K562 (cell line): ENCODE measurements at regions not wholly inside any gene's neighbourhood (a gene's known extent, or its start where the extent isn't known, plus 50 kb on each side); places are given as distances from the start of the nearest gene placed in this dataset.

ENCODE experiments used
- ATAC-seq: fragments of 200-7000 bp; cut with Tn5 transposase; 3 replicates; pipeline ENCODE4 v1.9.1; 2020; ENCODE audit warnings: moderate library complexity
- BruUV-seq: library from RNA; stranded (reverse); fragments of 400-500 nt; replicated peaks from 2 replicates; lab custom pipeline; 2021; lab: Mats Ljungman, UMichigan
- CTCF ChIA-PET: fragments of 300-600 bp; formaldehyde crosslinking; extraction: SDS; loops from one replicate; lab custom pipeline; 2021; ENCODE audit warnings: low intra/inter-chr PET ratio; lab: Yijun Ruan, JAX
- POLR2A ChIA-PET: fragments of 300-600, 350-650 bp; sonication (Branson Sonifier 250); formaldehyde crosslinking; extraction: SDS; loops from one replicate; lab custom pipeline; 2021; ENCODE audit warnings: antibody characterized with exemption, inconsistent platforms; lab: Yijun Ruan, JAX
- DNase-seq, 4 experiments: peaks; one replicate each; pipeline versions ENCODE4 v3.0.0 to v3.0.0-alpha.2; 2011 to 2018; ENCODE audit warnings: low spot score in 3 of 4, mixed read lengths in 3 of 4; ENCODE audit errors: extremely low read depth in 1 of 4
- FAIRE-seq: peaks from 2 replicates; lab custom pipeline; 2011; peaks lifted over from hg19 to GRCh38; lab: Jason Lieb, UNC
- H2AFZ ChIP-seq: 2 replicates; pipeline ENCODE4 v1.6.0; 2011; ENCODE audit warnings: low read depth, low read length, control low read depth, inconsistent platforms
- H3K27ac ChIP-seq: fragments of 200-600 bp; 3 replicates; pipeline ENCODE4 v1.8.0; 2011; ENCODE audit warnings: low read depth, mild to moderate bottlenecking, control low read depth, inconsistent platforms, low read length, moderate library complexity, mixed read lengths; ENCODE audit errors: extremely low read depth
- H3K27me3 ChIP-seq, 2 experiments: fragments of 300-600 bp in 1 of 2; 2 replicates in 1 of 2; 3 replicates in 1 of 2; pipeline versions ENCODE4 v1.6.0 to v1.8.0; 2011; ENCODE audit warnings: inconsistent platforms in 2 of 2, low read length in 2 of 2, mild to moderate bottlenecking in 1 of 2, mixed read lengths in 1 of 2, moderate library complexity in 1 of 2; ENCODE audit not compliant: control insufficient read depth in 2 of 2, insufficient read depth in 2 of 2
- H3K36me3 ChIP-seq: fragments of 300-600 bp; 3 replicates; pipeline ENCODE4 v1.8.0; 2011; ENCODE audit warnings: mild to moderate bottlenecking, low read length, inconsistent platforms; ENCODE audit not compliant: control insufficient read depth, insufficient read depth
- H3K4me1 ChIP-seq, 2 experiments: fragments of 200-600 bp in 1 of 2; replicated peaks in 1 of 2; 2 replicates in 1 of 2; 3 replicates in 1 of 2; pipeline versions ENCODE4 v1.5.1 to v1.8.0; 2011; ENCODE audit warnings: inconsistent platforms in 2 of 2, low read length in 2 of 2, mild to moderate bottlenecking in 1 of 2, mixed read lengths in 1 of 2, moderate library complexity in 1 of 2; ENCODE audit not compliant: control insufficient read depth in 2 of 2, insufficient read depth in 2 of 2
- H3K4me2 ChIP-seq: 2 replicates; pipeline ENCODE4 v1.6.1; 2011; ENCODE audit warnings: low read length, control low read depth, inconsistent platforms, mixed read lengths; ENCODE audit not compliant: insufficient read depth
- H3K4me3 ChIP-seq: fragments of 200-600 bp; sonication (generic), shearing (Covaris generic); 2 replicates; pipeline ENCODE4 v1.5.1; 2016; ENCODE audit warnings: control low read depth, inconsistent platforms
- H3K79me2 ChIP-seq: fragments of 200-600 bp; 3 replicates; pipeline ENCODE4 v1.8.0; 2011; ENCODE audit warnings: low read length, inconsistent platforms; ENCODE audit not compliant: control insufficient read depth, insufficient read depth
- H3K9ac ChIP-seq, 2 experiments: 2 replicates each; pipeline versions ENCODE4 v1.6.0 to v1.6.1; 2011; ENCODE audit warnings: low read depth in 2 of 2, low read length in 2 of 2, control low read depth in 1 of 2, inconsistent platforms in 1 of 2, mild to moderate bottlenecking in 1 of 2, mixed read lengths in 1 of 2; ENCODE audit not compliant: insufficient read depth in 1 of 2
- H3K9me1 ChIP-seq: one replicate; pipeline ENCODE4 v1.6.0; 2011; ENCODE audit warnings: inconsistent platforms, mild to moderate bottlenecking, low read length, moderate library complexity; ENCODE audit not compliant: control insufficient read depth, insufficient read depth
- H3K9me3 ChIP-seq: replicated peaks from 2 replicates; pipeline ENCODE4 v1.5.1; 2011; ENCODE audit warnings: low read depth, low read length, inconsistent platforms; ENCODE audit not compliant: control insufficient read depth, insufficient read depth
- H4K20me1 ChIP-seq: replicated peaks from 2 replicates; pipeline ENCODE4 v1.6.1; 2011; ENCODE audit warnings: low read length, inconsistent platforms, mixed read lengths; ENCODE audit not compliant: control insufficient read depth, insufficient read depth
- ARHGAP35 ChIP-seq: fragments of 450-650 bp; IDR thresholded peaks from 2 replicates; pipeline ENCODE4 v1.6.1; 2018; ENCODE audit not compliant: partially characterized antibody
- COPS2 ChIP-seq: fragments of 450-650 bp; conservative IDR thresholded peaks from 2 replicates; pipeline ENCODE4 v1.6.1; 2016; ENCODE audit warnings: mild to moderate bottlenecking, moderate library complexity
- ELF4 ChIP-seq: fragments of 450-650 bp; formaldehyde crosslinking; IDR thresholded peaks from 2 replicates; pipeline ENCODE4 v1.4.0; 2022; ENCODE audit warnings: missing genetic modification characterization
- JUND ChIP-seq, 2 experiments: IDR thresholded peaks; 2 replicates in 1 of 2; 3 replicates in 1 of 2; pipeline ENCODE4 v1.6.1; 2011; ENCODE audit warnings: borderline replicate concordance in 2 of 2, low read depth in 2 of 2, low read length in 2 of 2, improper control_type of control experiment in 1 of 2, missing biosample characterization in 1 of 2, missing genetic modification characterization in 1 of 2, missing genetic modification reagents in 1 of 2
- L3MBTL2 ChIP-seq: fragments of 450-650 bp; IDR thresholded peaks from 2 replicates; pipeline ENCODE4 v1.6.1; 2016; ENCODE audit warnings: mild to moderate bottlenecking, moderate library complexity
- LARP7 ChIP-seq: fragments of 450-650 bp; IDR thresholded peaks from 2 replicates; pipeline ENCODE4 v1.6.1; 2016
- NFE2L1 ChIP-seq: fragments of 450-650 bp; IDR thresholded peaks from 2 replicates; pipeline ENCODE4 v1.6.1; 2016; ENCODE audit warnings: missing genetic modification characterization, low read depth, mild to moderate bottlenecking, missing compliant biosample characterization, moderate library complexity, borderline replicate concordance
- ZBTB8A ChIP-seq: fragments of 450-650 bp; IDR thresholded peaks from 2 replicates; pipeline ENCODE4 v1.6.1; 2018; ENCODE audit warnings: mild to moderate bottlenecking, moderate library complexity; ENCODE audit not compliant: partially characterized antibody
- ZNF146 ChIP-seq: IDR thresholded peaks from one replicate; pipeline ENCODE4 v1.6.1; 2018; ENCODE audit warnings: missing compliant biosample characterization; ENCODE audit not compliant: unreplicated experiment
- WGBS: fragments of 100-300 bp; shearing (Covaris generic); methylation state at CpG from one replicate; pipeline ENCODE4 v1.1.6; 2016; ENCODE audit warnings: low coverage, mixed read lengths; ENCODE audit not compliant: insufficient coverage; ENCODE audit errors: missing lambda C conversion rate; 5-methylcytosine and 5-hydroxymethylcytosine counted together
- in situ Hi-C: fragments of 300-500 bp; cut with MboI; formaldehyde crosslinking; loops from 4 replicates; pipeline ENCODE4 v1.15.0; 2018; ENCODE audit warnings: inconsistent platforms, mixed read lengths
- intact Hi-C: fragments of 100-400 bp; cut with micrococcal nuclease; formaldehyde crosslinking; loops from 2 replicates; pipeline ENCODE4 v1.14.2; 2022
- TF ChIP-seq, protein P1 (sequence below): fragments of 250-450 bp; sonication (Bioruptor Pico); IDR thresholded peaks from 2 replicates; pipeline ENCODE4 v1.9.0; 2021; ENCODE audit warnings: mild to moderate bottlenecking

DNA sequence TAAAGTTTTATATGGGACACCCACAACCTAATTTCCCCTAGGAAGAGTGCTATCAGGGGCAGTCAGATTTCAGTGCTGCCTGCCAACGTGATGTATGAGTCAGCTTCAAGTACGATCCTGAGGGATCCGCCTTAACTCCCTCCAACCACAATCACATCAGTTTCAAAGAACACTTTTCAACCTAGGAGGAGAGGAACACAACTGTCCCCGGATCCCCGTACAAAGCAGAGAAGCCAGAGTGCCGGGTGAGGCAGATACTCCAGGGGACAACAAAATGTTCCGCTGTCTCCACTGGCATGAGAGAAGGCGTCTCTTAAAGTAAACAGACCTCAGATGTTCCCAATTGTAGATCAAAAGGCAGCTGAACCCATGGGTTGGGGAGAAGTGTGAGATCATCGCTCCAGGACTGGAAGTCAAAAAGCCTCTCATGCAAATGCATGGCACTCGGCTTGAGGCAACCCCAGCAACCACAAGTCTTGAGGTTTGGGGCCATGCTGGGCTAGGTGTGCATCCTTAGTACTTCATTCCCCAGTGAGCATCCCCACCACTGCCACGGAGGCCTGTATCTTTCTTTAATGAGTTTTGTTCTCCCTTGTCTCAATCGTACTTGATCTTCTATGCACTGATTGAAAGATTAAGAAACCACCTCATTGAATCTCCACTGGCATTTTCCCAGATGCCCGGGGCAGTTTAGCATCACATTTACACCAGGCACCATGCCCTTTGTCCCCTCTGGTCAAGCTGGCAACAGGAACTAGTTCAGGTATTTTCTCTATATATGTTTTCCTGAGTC lies 91.0 kb upstream of the CCBE1 start:
- DNase-seq, result peak in 1 of 4 experiments; percentile 4
- CTCF ChIA-PET, result no interaction called here
- Histone ChIP-seq H3K4me3 (no peak overlapping the region), H3K4me1 (no peaks in the 10 kb centered on the region), H3K79me2 (no peaks in the 10 kb centered on the region), H3K27ac (no peak overlapping the region), H4K20me1 (no peaks in the 10 kb centered on the region), H3K27me3 (no peaks in the 10 kb centered on the region; a peak in 1 of 5 replicates), H3K9me3 (no peaks in the 10 kb centered on the region), H3K9ac (no peak overlapping the region), H3K9me1 (no peaks in the 10 kb centered on the region), H2AFZ (no peak overlapping the region), H3K36me3 (no peaks in the 10 kb centered on the region), H3K4me2 (no peak overlapping the region)
- in situ Hi-C loops, result no loop called here
- ATAC-seq, result no peak
- intact Hi-C loops, result no loop called here
- WGBS, result 0% methylated on average over 12 of the region's 13 CpGs
- no peak for FAIRE-seq
- TF ChIP-seq ARHGAP35 (no peak), JUND (IDR thresholded peaks at IDR 0.05; ENCODE audit: borderline replicate concordance, low read depth, low read length) (no peak), JUND (tag; IDR thresholded peaks at IDR 0.05; ENCODE audit: borderline replicate concordance, low read depth, low read length) (no peak), L3MBTL2 (no peak), ZBTB8A (no peak), COPS2 (no peak), ELF4 (CRISPR knock-in tag) (no peak), NFE2L1 (tag) (no peak), LARP7 (no peak), ZNF146 (no peak)
- TF ChIP-seq, protein P1, sequence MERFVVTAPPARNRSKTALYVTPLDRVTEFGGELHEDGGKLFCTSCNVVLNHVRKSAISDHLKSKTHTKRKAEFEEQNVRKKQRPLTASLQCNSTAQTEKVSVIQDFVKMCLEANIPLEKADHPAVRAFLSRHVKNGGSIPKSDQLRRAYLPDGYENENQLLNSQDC (CRISPR knock-in tag), result no peak
- POLR2A ChIA-PET, result no interaction called here
- BruUV-seq, result no TSS peak
